Activated CD4-positive, alpha-beta T cell treated with anti-CD3 and anti-CD28 coated beads, Interleukin-2, Interleukin-6, amounts not matched to agents 100 ng/mL and 50 ng/mL, durations not matched to agents 16 hours and 8 hours (primary cell): ENCODE measurements at regions not wholly inside any gene's neighbourhood (a gene's known extent, or its start where the extent isn't known, plus 50 kb on each side); places are given as distances from the start of the nearest gene placed in this dataset.

Experiments
- DNase-seq: peaks from one replicate; pipeline ENCODE4 v3.0.0-alpha.2; 2020

- DNase-seq: no peak
Measured at GRCh38 chr1:170470121-170470520, 61.8 kb upstream of the GORAB start.

GRCh38 chr1:170471398-170472053, 60.4 kb upstream of the GORAB start:
- no peak for DNase-seq

- no peak for DNase-seq
Measured at GRCh38 chr1:170481000-170481399, 51.0 kb upstream of the GORAB start.
